Esophagus squamous epithelium (tissue), 5 donors: ENCODE measurements at regions not wholly inside any gene's neighbourhood (a gene's known extent, or its start where the extent isn't known, plus 50 kb on each side); places are given as distances from the start of the nearest gene placed in this dataset.

Experiments
- DNase-seq: peaks from one replicate; lab custom pipeline; 2025; lab: John Stamatoyannopoulos, UW
- H3K27ac ChIP-seq, 4 donors: fragments of 200-600 bp; sonication (generic); one replicate each; pipeline ENCODE4 v1.5.1; 2016 to 2019; ENCODE audit warnings: mild to moderate bottlenecking in 1 of 4
- H3K27me3 ChIP-seq, 4 donors: fragments of 200-600 bp; sonication (generic); 1 replicate in 3 of 4; 2 replicates in 1 of 4; pipeline versions ENCODE4 v1.5.1 to v1.6.0; 2017 to 2021; ENCODE audit warnings: antibody characterized with exemption in 1 of 4
- H3K36me3 ChIP-seq, 3 donors: fragments of 200-600 bp; sonication (generic); one replicate each; pipeline ENCODE4 v1.5.1; 2016 to 2019
- H3K4me1 ChIP-seq, 3 donors: fragments of 200-600 bp; sonication (generic); one replicate each; pipeline ENCODE4 v1.5.1; 2017 to 2019
- H3K4me3 ChIP-seq, 4 donors: fragments of 200-600 bp; sonication (generic); 1 replicate in 3 of 4; 2 replicates in 1 of 4; pipeline ENCODE4 v1.5.1; 2016 to 2019; ENCODE audit warnings: mild to moderate bottlenecking in 2 of 4, moderate library complexity in 1 of 4
- H3K9me3 ChIP-seq, 3 donors: fragments of 200-600 bp; sonication (generic); one replicate each; pipeline ENCODE4 v1.5.1; 2016 to 2019
- POLR2A ChIP-seq, 4 donors: fragments of 450-650 bp; IDR thresholded peaks; one replicate each; pipeline ENCODE4 v1.6.1; 2017; ENCODE audit warnings: antibody characterized with exemption in 4 of 4, mild to moderate bottlenecking in 4 of 4, moderate library complexity in 3 of 4
- WGBS, 2 donors: methylation state at CpG; one replicate each; pipeline ENCODE4 v1.1.5; 2018; 5-methylcytosine and 5-hydroxymethylcytosine counted together
- intact Hi-C: fragments of 100-400 bp; cut with DNase I; formaldehyde crosslinking; loops from one replicate; pipeline ENCODE4 v1.15.0; 2022
- TF ChIP-seq, protein P1 (sequence below), 6 experiments: fragments of 450-650 bp in 4 of 6; fragments of 200-600 bp in 2 of 6; sonication (generic) in 2 of 6; IDR thresholded peaks; one replicate each; pipeline ENCODE4 v1.5.1; 2016 to 2019; ENCODE audit warnings: antibody characterized with exemption in 6 of 6, mild to moderate bottlenecking in 4 of 6, moderate library complexity in 4 of 6
- donor health status: DM: yes; HTN: yes; CAD: no.

DNA sequence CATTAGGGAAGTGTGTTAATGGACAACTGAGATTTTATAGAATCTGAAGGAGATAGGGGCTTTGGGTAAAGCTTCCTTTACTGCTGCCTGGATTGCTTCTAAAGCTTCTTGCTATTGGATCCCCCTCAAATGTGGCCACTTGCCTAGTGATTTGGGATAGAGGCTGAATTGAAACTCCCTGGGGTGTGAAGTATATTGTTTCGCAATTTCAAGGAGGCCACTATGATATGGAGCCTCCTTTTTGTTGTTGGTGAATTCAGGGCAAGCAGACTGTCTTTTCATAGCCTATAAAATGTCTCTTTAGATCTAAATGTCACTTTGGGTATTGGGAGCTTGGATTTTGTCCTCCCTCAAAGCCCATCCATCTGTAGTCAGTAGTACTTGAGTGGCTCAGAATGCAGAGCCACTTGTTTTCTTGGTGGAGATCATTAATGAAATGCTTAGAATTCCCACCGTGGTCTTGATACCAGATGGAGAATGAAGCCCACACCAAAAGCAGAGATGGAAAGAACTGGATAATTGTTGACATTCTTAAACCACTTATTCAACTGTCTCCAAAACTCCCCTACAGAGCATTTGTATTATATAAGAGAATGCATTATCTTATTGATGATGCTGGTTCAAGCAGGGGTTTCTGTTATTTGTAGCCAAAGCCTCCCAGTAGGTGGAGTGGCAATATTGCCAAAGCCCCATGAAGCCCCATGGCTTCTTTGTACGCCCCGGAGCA is 144.3 kb upstream of the KCNE2 start:
- no peak for TF ChIP-seq POLR2A (IDR thresholded peaks at IDR 0.05)
- TF ChIP-seq, protein P1, sequence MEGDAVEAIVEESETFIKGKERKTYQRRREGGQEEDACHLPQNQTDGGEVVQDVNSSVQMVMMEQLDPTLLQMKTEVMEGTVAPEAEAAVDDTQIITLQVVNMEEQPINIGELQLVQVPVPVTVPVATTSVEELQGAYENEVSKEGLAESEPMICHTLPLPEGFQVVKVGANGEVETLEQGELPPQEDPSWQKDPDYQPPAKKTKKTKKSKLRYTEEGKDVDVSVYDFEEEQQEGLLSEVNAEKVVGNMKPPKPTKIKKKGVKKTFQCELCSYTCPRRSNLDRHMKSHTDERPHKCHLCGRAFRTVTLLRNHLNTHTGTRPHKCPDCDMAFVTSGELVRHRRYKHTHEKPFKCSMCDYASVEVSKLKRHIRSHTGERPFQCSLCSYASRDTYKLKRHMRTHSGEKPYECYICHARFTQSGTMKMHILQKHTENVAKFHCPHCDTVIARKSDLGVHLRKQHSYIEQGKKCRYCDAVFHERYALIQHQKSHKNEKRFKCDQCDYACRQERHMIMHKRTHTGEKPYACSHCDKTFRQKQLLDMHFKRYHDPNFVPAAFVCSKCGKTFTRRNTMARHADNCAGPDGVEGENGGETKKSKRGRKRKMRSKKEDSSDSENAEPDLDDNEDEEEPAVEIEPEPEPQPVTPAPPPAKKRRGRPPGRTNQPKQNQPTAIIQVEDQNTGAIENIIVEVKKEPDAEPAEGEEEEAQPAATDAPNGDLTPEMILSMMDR (IDR thresholded peaks at IDR 0.05) = no peak
- DNase-seq = no peak
- H3K4me1 ChIP-seq = no peaks in the 10 kb centered on the region
- no peak overlapping the region for H3K27ac ChIP-seq
- intact Hi-C loops = no loop called here
- H3K27me3 ChIP-seq = no peaks in the 10 kb centered on the region
- H3K36me3 ChIP-seq = no peaks in the 10 kb centered on the region
- H3K4me3 ChIP-seq = no peak overlapping the region
- H3K9me3 ChIP-seq = peaks cover 0 to 2% (median 0%) of the 10 kb centered on the region in 3 donors
- WGBS, 2 donors = 89 to 90% methylated on average over 4 of the region's 4 CpGs

DNA sequence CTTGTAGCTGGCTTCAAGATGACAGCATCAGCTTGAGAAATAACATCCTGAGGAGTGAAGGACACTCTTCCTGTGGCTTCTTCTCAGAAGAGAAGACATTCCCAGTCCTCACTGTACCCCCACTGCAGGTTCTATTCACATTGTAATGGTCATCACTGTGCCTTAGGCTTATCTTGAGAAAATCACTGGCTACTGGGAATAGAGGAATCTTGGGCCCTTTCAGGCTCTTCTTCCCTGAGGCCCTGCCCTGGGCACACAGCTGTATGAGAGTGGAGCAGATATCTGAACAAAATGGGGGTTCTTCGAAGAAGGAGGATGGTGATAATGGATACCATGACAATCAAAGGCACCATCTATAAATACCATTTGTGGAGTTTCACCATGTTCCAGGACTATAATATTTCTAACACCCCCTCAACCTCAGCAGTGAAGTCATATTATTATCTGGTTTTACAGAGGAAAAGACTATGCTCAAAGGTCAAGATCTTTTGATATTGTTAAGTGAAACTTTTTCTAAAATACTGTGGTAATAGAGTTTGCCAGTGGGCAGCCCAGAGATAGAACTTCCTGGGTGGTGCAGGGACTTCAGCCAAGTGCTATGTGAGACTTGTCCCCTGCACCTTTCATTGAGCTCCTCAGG is 143.1 kb upstream of the KCNE2 start:
- TF ChIP-seq, protein P1 (IDR thresholded peaks at IDR 0.05) = no peak
- TF ChIP-seq POLR2A (IDR thresholded peaks at IDR 0.05) = no peak
- Histone ChIP-seq H3K4me3 (no peak overlapping the region), H3K27me3 (no peaks in the 10 kb centered on the region), H3K36me3 (no peaks in the 10 kb centered on the region), H3K27ac (no peak overlapping the region), H3K9me3 (no peaks in the 10 kb centered on the region), H3K4me1 (no peaks in the 10 kb centered on the region)
- intact Hi-C loops = no loop called here
- no peak for DNase-seq
- 73 to 100% methylated on average over 1 of the region's 1 CpG for whole genome bisulfite sequencing, 2 donors

DNA sequence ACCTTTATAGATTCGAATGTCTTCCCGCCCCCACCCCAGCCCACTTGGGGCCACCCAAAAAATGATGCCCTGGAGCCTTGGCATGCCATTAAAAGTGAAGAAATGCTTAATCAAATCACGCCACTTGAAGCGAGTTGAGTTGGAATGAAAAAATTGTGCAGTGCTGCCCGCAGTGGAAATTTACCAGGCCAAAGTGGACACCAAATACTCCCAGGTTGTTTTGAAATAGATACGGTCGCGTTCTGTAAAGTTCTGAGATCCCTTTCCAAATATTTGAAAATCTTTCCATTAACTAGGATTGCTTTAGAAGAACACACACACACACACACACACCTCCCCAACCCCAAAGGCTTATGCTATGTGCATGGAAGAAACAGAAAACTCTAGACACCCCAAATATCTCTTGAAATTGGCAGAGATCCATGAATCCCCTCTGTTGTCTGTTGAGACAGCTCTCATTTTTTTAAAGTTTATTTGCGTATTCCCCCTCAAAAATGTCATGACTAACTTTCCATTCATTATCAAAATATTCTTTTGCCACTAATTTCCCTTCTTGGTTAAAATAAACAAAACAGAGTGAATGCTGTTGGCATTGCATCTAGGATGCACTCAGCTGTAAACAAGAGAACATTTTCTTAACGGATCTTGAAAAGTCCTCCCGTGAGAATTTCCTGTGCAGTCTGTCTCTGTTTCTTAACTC is 142.3 kb upstream of the KCNE2 start:
- H3K4me1 ChIP-seq = no peaks in the 10 kb centered on the region
- 71 to 74% methylated on average over 10 to 11 of the region's 11 CpGs for WGBS, 2 donors
- intact Hi-C loops = no loop called here
- H3K27ac ChIP-seq = no peak overlapping the region
- DNase-seq = no peak
- H3K9me3 ChIP-seq = no peaks in the 10 kb centered on the region
- no peaks in the 10 kb centered on the region for H3K36me3 ChIP-seq
- no peak overlapping the region for H3K4me3 ChIP-seq
- H3K27me3 ChIP-seq = no peaks in the 10 kb centered on the region
- TF ChIP-seq, protein P1 (IDR thresholded peaks at IDR 0.05) = no peak
- TF ChIP-seq POLR2A (IDR thresholded peaks at IDR 0.05) = no peak

DNA sequence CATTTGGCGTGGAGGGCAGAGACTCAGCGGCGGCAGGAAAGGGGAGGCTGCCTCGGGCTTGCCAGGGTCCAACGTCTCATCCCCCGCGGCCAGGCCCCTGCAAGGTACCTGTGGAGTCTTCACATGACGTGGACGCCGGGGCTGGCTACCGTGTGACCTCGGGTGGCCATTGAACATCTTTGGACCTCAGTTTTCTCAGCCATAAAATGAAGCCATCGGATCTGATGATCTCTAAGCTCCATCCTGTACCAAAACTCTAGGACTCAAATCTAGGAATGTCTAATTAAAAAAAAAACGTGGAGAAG is 141.8 kb upstream of the KCNE2 start:
- Histone ChIP-seq H3K9me3 (no peaks in the 10 kb centered on the region), H3K4me1 (no peaks in the 10 kb centered on the region), H3K27ac (no peak overlapping the region), H3K4me3 (no peak overlapping the region), H3K27me3 (no peaks in the 10 kb centered on the region), H3K36me3 (no peaks in the 10 kb centered on the region)
- intact Hi-C loops = no loop called here
- TF ChIP-seq, protein P1 (IDR thresholded peaks at IDR 0.05) = no peak
- no peak for TF ChIP-seq POLR2A (IDR thresholded peaks at IDR 0.05)
- DNase-seq = no peak
- WGBS, 2 donors = 72 to 78% methylated on average over 5 to 13 of the region's 14 CpGs

DNA sequence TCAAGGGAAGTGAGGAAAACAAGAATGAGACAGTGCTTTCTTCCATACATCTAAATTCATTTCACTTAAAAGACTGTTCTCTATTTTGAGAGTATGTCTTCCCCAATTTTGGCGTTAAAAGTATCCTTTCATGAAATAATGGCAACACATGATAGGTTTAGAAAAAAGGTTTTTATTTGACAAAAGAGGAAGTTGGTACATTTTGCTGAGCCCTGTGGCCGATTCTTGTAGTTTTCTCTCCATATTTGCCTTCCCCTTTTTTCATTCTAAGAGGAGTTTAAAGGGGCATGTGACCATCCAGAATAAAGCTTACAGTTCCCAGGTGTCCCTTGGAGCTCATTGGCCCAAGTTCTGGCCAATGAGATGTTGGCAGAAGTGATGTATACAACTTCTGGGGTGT is 140.4 kb upstream of the KCNE2 start:
- H3K36me3 ChIP-seq = no peaks in the 10 kb centered on the region
- WGBS, 2 donors = 53 to 60% methylated on average over 2 of the region's 2 CpGs
- no peaks in the 10 kb centered on the region for H3K9me3 ChIP-seq
- no peak overlapping the region for H3K4me3 ChIP-seq
- DNase-seq = no peak
- TF ChIP-seq, protein P1 (IDR thresholded peaks at IDR 0.05) = no peak
- TF ChIP-seq POLR2A (IDR thresholded peaks at IDR 0.05) = no peak
- H3K27me3 ChIP-seq = no peaks in the 10 kb centered on the region
- intact Hi-C loops = no loop called here
- H3K4me1 ChIP-seq = no peaks in the 10 kb centered on the region
- no peak overlapping the region for H3K27ac ChIP-seq
